OCI-LY1 (cell line): ENCODE measurements at regions not wholly inside any gene's neighbourhood (a gene's known extent, or its start where the extent isn't known, plus 50 kb on each side); places are given as distances from the start of the nearest gene placed in this dataset.

Source experiments
- H2AFZ ChIP-seq: fragments of 200-600 bp; sonication (generic), shearing (Covaris generic); 2 replicates; pipeline ENCODE4 v1.6.0; 2014; ENCODE audit warnings: antibody characterized with exemption, mild to moderate bottlenecking, low read length
- H3F3A ChIP-seq: fragments of 200-600 bp; sonication (generic), shearing (Covaris generic); 2 replicates; pipeline ENCODE4 v1.6.0; 2014; ENCODE audit warnings: mild to moderate bottlenecking, antibody characterized with exemption, low read length, moderate library complexity; ENCODE audit not compliant: insufficient read depth
- H3K27ac ChIP-seq: fragments of 200-600 bp; sonication (generic); 2 replicates; pipeline ENCODE4 v1.5.1; 2014; ENCODE audit warnings: low read length, mixed run types, mild to moderate bottlenecking, low read depth; ENCODE audit not compliant: poor library complexity, severe bottlenecking
- H3K27me3 ChIP-seq: fragments of 200-600 bp; sonication (generic); 2 replicates; pipeline ENCODE4 v1.6.0; 2014; ENCODE audit warnings: antibody characterized with exemption, mild to moderate bottlenecking, low read length, moderate library complexity; ENCODE audit not compliant: insufficient read depth
- H3K36me3 ChIP-seq: fragments of 200-600 bp; sonication (generic); 2 replicates; pipeline ENCODE4 v1.6.1; 2014; ENCODE audit warnings: mild to moderate bottlenecking, antibody characterized with exemption, low read length, moderate library complexity, mixed read lengths; ENCODE audit not compliant: insufficient read depth
- H3K4me1 ChIP-seq: fragments of 200-600 bp; sonication (generic); 2 replicates; pipeline ENCODE4 v1.5.1; 2014; ENCODE audit warnings: mild to moderate bottlenecking, low read length, moderate library complexity; ENCODE audit not compliant: insufficient read depth, severe bottlenecking
- H3K4me2 ChIP-seq: fragments of 200-600 bp; sonication (generic), shearing (Covaris generic); 2 replicates; pipeline ENCODE4 v1.6.1; 2014; ENCODE audit warnings: low read length
- H3K4me3 ChIP-seq: fragments of 200-600 bp; sonication (generic); 2 replicates; pipeline ENCODE4 v1.5.1; 2014; ENCODE audit warnings: low read length, low read depth, mild to moderate bottlenecking, mixed read lengths; ENCODE audit not compliant: poor library complexity, severe bottlenecking
- H3K79me2 ChIP-seq: fragments of 200-600 bp; shearing (Covaris generic); 2 replicates; pipeline ENCODE4 v1.6.1; 2016; ENCODE audit warnings: mixed run types, low read length, mixed read lengths; ENCODE audit not compliant: insufficient read depth
- H3K9ac ChIP-seq: fragments of 200-600 bp; sonication (generic), shearing (Covaris generic); 2 replicates; pipeline ENCODE4 v1.6.1; 2014; ENCODE audit warnings: mild to moderate bottlenecking, low read length, mixed read lengths
- H3K9me2 ChIP-seq: fragments of 200-600 bp; sonication (generic), shearing (Covaris generic); 2 replicates; pipeline ENCODE4 v1.6.1; 2014; ENCODE audit warnings: low read depth, mild to moderate bottlenecking, low read length, mixed read lengths
- H3K9me3 ChIP-seq: fragments of 200-600 bp; shearing (Covaris generic); 2 replicates; pipeline ENCODE4 v1.6.1; 2014; ENCODE audit warnings: low read length, mixed read lengths
- H4K20me1 ChIP-seq: fragments of 200-600 bp; sonication (generic), shearing (Covaris generic); 2 replicates; pipeline ENCODE4 v1.6.0; 2016; ENCODE audit warnings: mild to moderate bottlenecking, low read length; ENCODE audit not compliant: insufficient read depth
- EZH2 ChIP-seq: fragments of 200-600 bp; sonication (generic), shearing (Covaris generic); IDR thresholded peaks from 2 replicates; pipeline ENCODE4 v1.8.0; 2017; ENCODE audit warnings: borderline replicate concordance, mixed run types, mild to moderate bottlenecking, antibody characterized with exemption, low read length, moderate library complexity, mixed read lengths
- TF ChIP-seq, protein P1 (sequence below): fragments of 200-600 bp; sonication (generic), shearing (Covaris generic); IDR thresholded peaks from 2 replicates; pipeline ENCODE4 v1.5.1; 2017; ENCODE audit warnings: mild to moderate bottlenecking, antibody characterized with exemption, low read length, moderate library complexity, mixed read lengths

DNA sequence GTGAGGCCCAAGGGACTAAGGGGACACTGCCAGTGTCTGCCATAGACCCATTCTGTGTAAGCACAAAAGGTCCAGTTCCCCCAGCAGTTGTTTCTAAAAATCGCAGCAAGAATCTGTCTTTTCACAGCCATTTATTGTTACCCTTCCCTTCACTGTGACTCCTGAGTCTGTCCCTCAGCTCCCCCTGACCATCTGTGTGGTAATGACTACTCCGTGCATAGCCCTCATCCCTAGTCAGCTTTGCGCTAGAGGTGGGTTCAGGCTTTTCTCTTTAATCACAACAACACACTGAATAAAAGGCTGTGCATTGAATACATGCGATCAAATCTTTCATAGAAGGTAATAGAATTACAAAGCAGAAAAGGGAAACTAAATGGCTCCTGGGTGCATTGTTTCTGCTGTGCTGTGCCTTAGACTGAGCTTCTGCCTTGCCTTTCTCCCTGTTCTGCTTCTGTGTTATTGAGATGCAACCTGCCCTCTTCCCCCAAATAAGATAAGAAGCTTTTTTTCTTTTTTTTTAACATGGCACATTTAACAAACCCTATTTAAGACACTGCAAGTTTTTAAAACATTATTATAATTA is 836.0 kb upstream of the CDH2 start:
- no peak overlapping the region for H3K4me2 ChIP-seq

DNA sequence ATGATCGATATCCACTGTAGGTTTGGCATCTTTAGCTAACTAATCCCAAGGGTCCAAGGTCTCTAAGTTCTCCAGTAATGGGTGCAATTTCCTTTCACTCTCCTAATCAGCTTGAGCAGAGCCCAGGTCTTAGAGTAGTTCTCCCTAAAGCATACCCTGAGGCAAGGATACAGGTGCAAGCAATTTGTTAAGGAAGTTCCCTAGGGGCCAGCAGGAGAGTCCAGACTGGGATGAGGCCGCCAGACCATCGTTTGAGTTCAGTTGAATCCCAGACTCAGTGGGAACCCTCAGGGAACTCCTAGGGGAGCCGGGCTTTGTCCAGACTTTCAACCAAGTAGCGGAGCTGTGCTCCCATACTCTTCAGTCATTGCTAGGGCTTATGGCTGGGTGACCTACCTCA is 835.4 kb upstream of the CDH2 start:
- Histone ChIP-seq H3K9me2 (no peaks in the 10 kb centered on the region), H3F3A (no peaks in the 10 kb centered on the region), H2AFZ (no peak overlapping the region), H3K4me3 (no peak overlapping the region), H3K9ac (no peak overlapping the region), H3K9me3 (no peaks in the 10 kb centered on the region), H3K27me3 (no peaks in the 10 kb centered on the region), H3K79me2 (no peaks in the 10 kb centered on the region), H3K27ac (no peak overlapping the region), H3K4me1 (no peaks in the 10 kb centered on the region), H3K36me3 (no peaks in the 10 kb centered on the region), H4K20me1 (no peaks in the 10 kb centered on the region), H3K4me2 (no peak overlapping the region)
- TF ChIP-seq, protein P1, sequence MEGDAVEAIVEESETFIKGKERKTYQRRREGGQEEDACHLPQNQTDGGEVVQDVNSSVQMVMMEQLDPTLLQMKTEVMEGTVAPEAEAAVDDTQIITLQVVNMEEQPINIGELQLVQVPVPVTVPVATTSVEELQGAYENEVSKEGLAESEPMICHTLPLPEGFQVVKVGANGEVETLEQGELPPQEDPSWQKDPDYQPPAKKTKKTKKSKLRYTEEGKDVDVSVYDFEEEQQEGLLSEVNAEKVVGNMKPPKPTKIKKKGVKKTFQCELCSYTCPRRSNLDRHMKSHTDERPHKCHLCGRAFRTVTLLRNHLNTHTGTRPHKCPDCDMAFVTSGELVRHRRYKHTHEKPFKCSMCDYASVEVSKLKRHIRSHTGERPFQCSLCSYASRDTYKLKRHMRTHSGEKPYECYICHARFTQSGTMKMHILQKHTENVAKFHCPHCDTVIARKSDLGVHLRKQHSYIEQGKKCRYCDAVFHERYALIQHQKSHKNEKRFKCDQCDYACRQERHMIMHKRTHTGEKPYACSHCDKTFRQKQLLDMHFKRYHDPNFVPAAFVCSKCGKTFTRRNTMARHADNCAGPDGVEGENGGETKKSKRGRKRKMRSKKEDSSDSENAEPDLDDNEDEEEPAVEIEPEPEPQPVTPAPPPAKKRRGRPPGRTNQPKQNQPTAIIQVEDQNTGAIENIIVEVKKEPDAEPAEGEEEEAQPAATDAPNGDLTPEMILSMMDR = no peak
- no peak for TF ChIP-seq EZH2

More for the DNA sequence above, 836.0 kb upstream of the CDH2 start:
- Histone ChIP-seq H3K36me3 (no peaks in the 10 kb centered on the region), H3K27ac (no peak overlapping the region), H3K27me3 (no peaks in the 10 kb centered on the region), H3K9me2 (no peaks in the 10 kb centered on the region), H3K4me1 (no peaks in the 10 kb centered on the region), H3K4me3 (no peak overlapping the region), H3K9ac (no peak overlapping the region), H4K20me1 (no peaks in the 10 kb centered on the region), H3F3A (no peaks in the 10 kb centered on the region), H3K9me3 (no peaks in the 10 kb centered on the region), H3K79me2 (no peaks in the 10 kb centered on the region), H2AFZ (no peak overlapping the region)
- TF ChIP-seq EZH2 = no peak
- TF ChIP-seq, protein P1 = no peak

DNA sequence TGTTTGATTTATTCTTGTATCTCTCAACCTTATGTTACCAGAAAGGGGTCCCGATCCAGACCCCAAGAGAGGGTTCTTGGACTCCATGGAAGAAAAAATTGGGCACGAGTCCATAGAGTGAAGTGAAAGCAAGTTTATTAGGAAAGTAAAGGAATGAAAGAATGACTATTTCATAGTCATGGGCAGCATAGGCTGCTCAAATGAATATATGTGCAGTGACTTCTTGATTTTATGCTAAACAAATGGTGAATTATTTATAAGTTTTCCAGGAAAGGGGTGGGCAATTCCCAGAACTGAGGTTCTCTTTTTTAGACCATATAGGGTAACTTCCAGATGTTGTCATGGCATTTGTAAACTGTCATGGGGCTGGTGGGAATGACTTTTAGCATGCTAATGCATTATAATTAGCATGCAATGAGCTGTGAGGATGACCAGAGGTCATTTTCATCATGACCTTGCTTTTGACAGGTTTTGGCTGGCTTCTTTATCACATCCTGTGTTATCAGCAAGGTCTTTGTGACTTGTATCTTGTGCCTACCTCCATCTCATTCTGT is 832.4 kb upstream of the CDH2 start:
- H3K9me2 ChIP-seq = no peaks in the 10 kb centered on the region
- no peaks in the 10 kb centered on the region for H3F3A ChIP-seq
- H3K9me3 ChIP-seq = no peaks in the 10 kb centered on the region
- no peak overlapping the region for H3K9ac ChIP-seq
- H3K79me2 ChIP-seq = no peaks in the 10 kb centered on the region
- no peak overlapping the region for H2AFZ ChIP-seq
- no peaks in the 10 kb centered on the region for H3K36me3 ChIP-seq
- H3K4me3 ChIP-seq = no peak overlapping the region
- no peak for TF ChIP-seq EZH2
- TF ChIP-seq, protein P1 = no peak
- no peaks in the 10 kb centered on the region for H4K20me1 ChIP-seq
- H3K27me3 ChIP-seq = no peaks in the 10 kb centered on the region
- no peak overlapping the region for H3K4me2 ChIP-seq
- H3K27ac ChIP-seq = no peak overlapping the region
- H3K4me1 ChIP-seq = no peaks in the 10 kb centered on the region
